GM21619 (cell line): ENCODE measurements at regions not wholly inside any gene's neighbourhood (a gene's known extent, or its start where the extent isn't known, plus 50 kb on each side); places are given as distances from the start of the nearest gene placed in this dataset.

ENCODE experiments used
- ATAC-seq: cut with Tn5 transposase; IDR thresholded peaks from one replicate; pipeline ENCODE4 v1.9.1; 2021; ENCODE audit not compliant: unreplicated experiment

- ATAC-seq, result no peak
Measured at GRCh38 chr2:75772908-75773630, 62.4 kb upstream of the GCFC2 start.

GRCh38 chr2:75765798-75766197 lies 55.1 kb upstream of the GCFC2 start:
- ATAC-seq, result no peak

- no peak for ATAC-seq
Measured at GRCh38 chr2:75764611-75765010, 53.9 kb upstream of the GCFC2 start.
